Colonic mucosa (tissue), 4 donors: ENCODE measurements at regions not wholly inside any gene's neighbourhood (a gene's known extent, or its start where the extent isn't known, plus 50 kb on each side); places are given as distances from the start of the nearest gene placed in this dataset.

Source experiments
- DNase-seq: peaks from one replicate; pipeline ENCODE4 v3.0.0-alpha.2; 2020
- H3K27ac ChIP-seq: fragments of 200-600 bp; one replicate; pipeline ENCODE4 v1.8.0; 2021
- H3K27me3 ChIP-seq: fragments of 200-600 bp; one replicate; pipeline ENCODE4 v1.8.0; 2021
- H3K36me3 ChIP-seq: fragments of 200-600 bp; one replicate; pipeline ENCODE4 v1.8.0; 2021
- H3K4me1 ChIP-seq: fragments of 200-600 bp; one replicate; pipeline ENCODE4 v1.8.0; 2021; ENCODE audit warnings: mild to moderate bottlenecking
- H3K4me3 ChIP-seq: fragments of 200-600 bp; one replicate; pipeline ENCODE4 v1.8.0; 2021
- H3K9ac ChIP-seq, 2 donors: one replicate each; pipeline ENCODE4 v1.7.0; 2013; ENCODE audit warnings: control low read depth in 2 of 2, low read depth in 2 of 2, low read length in 2 of 2
- H3K9me3 ChIP-seq: fragments of 200-600 bp; one replicate; pipeline ENCODE4 v1.8.0; 2021
- CTCF ChIP-seq: fragments of 200-600 bp; IDR thresholded peaks from one replicate; pipeline ENCODE4 v1.8.0; 2022; ENCODE audit warnings: antibody characterized with exemption, mild to moderate bottlenecking
- intact Hi-C: fragments of 100-400 bp; cut with DNase I; formaldehyde crosslinking; loops from one replicate; pipeline ENCODE4 v1.14.1; 2022
- donor health status: healthy.
- donor health status: DM: no; HTN: no; CAD: no.
- donor health status: DM: no; HTN: no; CAD: no.

GRCh38 chr6:93081901-93082300, 337.5 kb downstream of the EPHA7 start:
- Histone ChIP-seq H3K4me3 (no peak overlapping the region), H3K27me3 (no peaks in the 10 kb centered on the region), H3K9ac (no peak overlapping the region), H3K4me1 (no peaks in the 10 kb centered on the region), H3K9me3 (no peaks in the 10 kb centered on the region), H3K27ac (no peak overlapping the region), H3K36me3 (no peaks in the 10 kb centered on the region)
- TF ChIP-seq CTCF: no peak
- intact Hi-C loops: no loop called here
- DNase-seq: no peak

GRCh38 chr6:93079061-93079460, 340.3 kb downstream of the EPHA7 start:
- DNase-seq: no peak
- Histone ChIP-seq H3K36me3 (no peaks in the 10 kb centered on the region), H3K4me3 (no peak overlapping the region), H3K9ac (no peak overlapping the region), H3K9me3 (no peaks in the 10 kb centered on the region), H3K4me1 (no peaks in the 10 kb centered on the region), H3K27me3 (no peaks in the 10 kb centered on the region), H3K27ac (no peak overlapping the region)
- no peak for TF ChIP-seq CTCF
- intact Hi-C loops: no loop called here

DNA sequence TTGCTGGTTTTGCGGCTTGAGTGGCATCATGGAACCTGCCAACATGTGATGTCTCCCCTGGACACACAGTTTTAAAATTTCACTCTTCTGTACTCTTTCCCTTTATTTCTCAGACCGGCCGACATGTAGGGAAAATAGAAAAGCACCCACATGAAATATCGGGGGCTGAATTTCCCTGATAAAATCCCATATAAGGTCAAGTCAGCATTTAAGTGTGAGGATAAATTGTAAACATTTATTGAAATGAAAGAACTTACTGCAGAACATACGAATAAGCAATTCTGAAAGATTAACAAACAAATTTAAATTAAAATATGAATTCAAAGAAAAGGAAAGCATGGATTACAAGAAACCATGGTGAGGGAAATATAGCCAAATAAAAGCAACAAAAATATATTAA, 345.5 kb downstream of the EPHA7 start:
- no peak for TF ChIP-seq CTCF
- no peaks in the 10 kb centered on the region for H3K27me3 ChIP-seq
- intact Hi-C loops: no loop called here
- H3K9me3 ChIP-seq: no peaks in the 10 kb centered on the region
- no peaks in the 10 kb centered on the region for H3K36me3 ChIP-seq
- no peak overlapping the region for H3K9ac ChIP-seq
- H3K4me3 ChIP-seq: no peak overlapping the region
- no peaks in the 10 kb centered on the region for H3K4me1 ChIP-seq
- no peak overlapping the region for H3K27ac ChIP-seq
- no peak for DNase-seq

- no peaks in the 10 kb centered on the region for H3K4me1 ChIP-seq
- intact Hi-C loops: no loop called here
- no peak overlapping the region for H3K9ac ChIP-seq
- no peak for DNase-seq
- no peak for TF ChIP-seq CTCF
- no peak overlapping the region for H3K4me3 ChIP-seq
- H3K9me3 ChIP-seq: no peaks in the 10 kb centered on the region
- H3K27ac ChIP-seq: no peak overlapping the region
- no peaks in the 10 kb centered on the region for H3K36me3 ChIP-seq
- H3K27me3 ChIP-seq: no peaks in the 10 kb centered on the region
Observed at GRCh38 chr6:93069856-93070255, 349.5 kb downstream of the EPHA7 start.

GRCh38 chr6:93059911-93060310, 359.4 kb downstream of the EPHA7 start:
- no peak for TF ChIP-seq CTCF
- Histone ChIP-seq H3K27me3 (no peaks in the 10 kb centered on the region), H3K9me3 (no peaks in the 10 kb centered on the region), H3K27ac (no peak overlapping the region), H3K4me3 (no peak overlapping the region), H3K9ac (no peak overlapping the region), H3K4me1 (no peaks in the 10 kb centered on the region), H3K36me3 (no peaks in the 10 kb centered on the region)
- no peak for DNase-seq
- intact Hi-C loops: no loop called here

GRCh38 chr6:93057584-93057983, 361.8 kb downstream of the EPHA7 start:
- intact Hi-C loops: no loop called here
- Histone ChIP-seq H3K36me3 (no peaks in the 10 kb centered on the region), H3K9ac (no peak overlapping the region), H3K27me3 (no peaks in the 10 kb centered on the region), H3K4me1 (no peaks in the 10 kb centered on the region), H3K4me3 (no peak overlapping the region), H3K9me3 (no peaks in the 10 kb centered on the region), H3K27ac (no peak overlapping the region)
- no peak for DNase-seq
- no peak for TF ChIP-seq CTCF
